ENCODE measurements at regions not wholly inside any gene's neighbourhood (a gene's known extent, or its start where the extent isn't known, plus 50 kb on each side); places are given as distances from the start of the nearest gene placed in this dataset.

DNA sequence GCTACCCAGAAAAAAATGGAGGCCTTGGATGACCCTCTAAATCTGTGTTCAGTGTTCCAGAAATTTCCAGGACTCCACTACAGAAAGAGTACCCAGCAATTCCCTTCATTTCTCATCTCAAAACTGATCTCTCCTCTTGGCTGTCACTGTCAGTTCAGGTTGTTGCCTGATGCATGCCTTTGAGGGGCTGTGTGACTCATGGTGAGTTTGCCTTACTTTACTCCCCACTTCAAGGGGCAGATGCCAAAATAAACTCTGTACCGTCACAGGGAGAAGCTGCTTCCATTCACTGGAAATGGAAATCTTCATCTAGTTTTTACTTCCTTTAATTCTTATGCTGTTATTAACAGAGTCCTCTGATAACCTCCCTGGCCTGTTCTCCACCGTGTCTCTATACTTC lies 1075.0 kb downstream of the DIAPH3 start:
- DNase-seq (ENCODE audit: low read depth, low spot score), result no peak
- Histone ChIP-seq H3K27me3 (ENCODE audit: control insufficient read depth, insufficient read depth, low read length) (no peaks in the 10 kb centered on the region), H3K4me1 (ENCODE audit: control insufficient read depth, insufficient read depth, low read length) (no peaks in the 10 kb centered on the region), H3K4me3 (ENCODE audit: low read length) (no peak overlapping the region), H3K36me3 (ENCODE audit: control insufficient read depth, insufficient read depth, low read length) (no peaks in the 10 kb centered on the region), H3K27ac (ENCODE audit: low read length) (no peak overlapping the region), H3K9me3 (ENCODE audit: control insufficient read depth, insufficient read depth, low read length) (no peaks in the 10 kb centered on the region)
- no CpG with 5 or more reads among the region's 2 CpGs for WGBS (ENCODE audit: insufficient coverage, insufficient read length)

GRCh38 chr13:59094181-59094580 lies 1069.5 kb downstream of the DIAPH3 start:
- DNase-seq (ENCODE audit: low read depth, low spot score), result no peak
- no CpG with 5 or more reads among the region's 2 CpGs for WGBS (ENCODE audit: insufficient coverage, insufficient read length)
- H3K4me1 ChIP-seq (ENCODE audit: control insufficient read depth, insufficient read depth, low read length), result peaks cover 2% of the 10 kb centered on the region; the same call in 1 of the 2 replicates
- no peak overlapping the region for H3K4me3 ChIP-seq (ENCODE audit: low read length)
- H3K9me3 ChIP-seq (ENCODE audit: control insufficient read depth, insufficient read depth, low read length), result no peaks in the 10 kb centered on the region
- no peaks in the 10 kb centered on the region for H3K36me3 ChIP-seq (ENCODE audit: control insufficient read depth, insufficient read depth, low read length)
- no peak overlapping the region for H3K27ac ChIP-seq (ENCODE audit: low read length)
- H3K27me3 ChIP-seq (ENCODE audit: control insufficient read depth, insufficient read depth, low read length), result no peaks in the 10 kb centered on the region

GRCh38 chr13:59099182-59099974 lies 1064.3 kb downstream of the DIAPH3 start:
- H3K27me3 ChIP-seq (ENCODE audit: control insufficient read depth, insufficient read depth, low read length), result no peaks in the 10 kb centered on the region
- H3K4me3 ChIP-seq (ENCODE audit: low read length), result no peak overlapping the region
- no peak overlapping the region for H3K27ac ChIP-seq (ENCODE audit: low read length)
- DNase-seq (ENCODE audit: low read depth, low spot score), result no peak
- H3K9me3 ChIP-seq (ENCODE audit: control insufficient read depth, insufficient read depth, low read length), result no peaks in the 10 kb centered on the region
- no CpG with 5 or more reads among the region's 6 CpGs for WGBS (ENCODE audit: insufficient coverage, insufficient read length)
- peaks cover 2% of the 10 kb centered on the region; the same call in 1 of the 2 replicates for H3K4me1 ChIP-seq (ENCODE audit: control insufficient read depth, insufficient read depth, low read length)
- no peaks in the 10 kb centered on the region for H3K36me3 ChIP-seq (ENCODE audit: control insufficient read depth, insufficient read depth, low read length)

GRCh38 chr13:59103004-59103768 lies 1060.5 kb downstream of the DIAPH3 start:
- no peaks in the 10 kb centered on the region for H3K9me3 ChIP-seq (ENCODE audit: control insufficient read depth, insufficient read depth, low read length)
- no CpG with 5 or more reads among the region's 4 CpGs for WGBS (ENCODE audit: insufficient coverage, insufficient read length)
- DNase-seq (ENCODE audit: low read depth, low spot score), result no peak
- H3K4me1 ChIP-seq (ENCODE audit: control insufficient read depth, insufficient read depth, low read length), result peaks cover 2% of the 10 kb centered on the region; the same call in 1 of the 2 replicates
- no peaks in the 10 kb centered on the region for H3K36me3 ChIP-seq (ENCODE audit: control insufficient read depth, insufficient read depth, low read length)
- H3K27me3 ChIP-seq (ENCODE audit: control insufficient read depth, insufficient read depth, low read length), result no peaks in the 10 kb centered on the region
- no peak overlapping the region for H3K27ac ChIP-seq (ENCODE audit: low read length)
- no peak overlapping the region for H3K4me3 ChIP-seq (ENCODE audit: low read length)

DNA sequence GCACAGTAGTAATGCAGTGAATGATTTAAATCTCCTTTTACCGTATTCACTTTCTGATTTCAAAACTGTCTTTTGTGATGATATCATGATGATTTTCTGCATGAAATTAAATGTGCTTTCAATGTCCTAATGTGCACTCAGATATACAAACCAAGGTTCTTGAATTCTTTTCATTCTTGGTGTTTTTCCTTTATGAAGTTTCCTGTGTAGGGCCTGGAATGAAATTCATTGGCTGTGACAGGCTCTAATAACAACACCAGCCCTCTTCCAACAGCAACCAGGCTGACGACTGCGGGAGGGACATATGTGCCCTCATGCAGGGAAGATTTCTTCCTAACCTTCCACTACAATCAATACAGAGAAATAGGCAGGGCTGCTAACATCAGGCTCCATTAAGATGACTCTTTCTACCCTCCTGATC lies 1052.0 kb downstream of the DIAPH3 start:
- no peak for DNase-seq (ENCODE audit: low read depth, low spot score)
- WGBS (ENCODE audit: insufficient coverage, insufficient read length), result no CpG with 5 or more reads among the region's 3 CpGs
- Histone ChIP-seq H3K36me3 (ENCODE audit: control insufficient read depth, insufficient read depth, low read length) (no peaks in the 10 kb centered on the region), H3K27ac (ENCODE audit: low read length) (no peak overlapping the region), H3K4me3 (ENCODE audit: low read length) (no peak overlapping the region), H3K27me3 (ENCODE audit: control insufficient read depth, insufficient read depth, low read length) (no peaks in the 10 kb centered on the region), H3K4me1 (ENCODE audit: control insufficient read depth, insufficient read depth, low read length) (no peaks in the 10 kb centered on the region), H3K9me3 (ENCODE audit: control insufficient read depth, insufficient read depth, low read length) (no peaks in the 10 kb centered on the region)

DNA sequence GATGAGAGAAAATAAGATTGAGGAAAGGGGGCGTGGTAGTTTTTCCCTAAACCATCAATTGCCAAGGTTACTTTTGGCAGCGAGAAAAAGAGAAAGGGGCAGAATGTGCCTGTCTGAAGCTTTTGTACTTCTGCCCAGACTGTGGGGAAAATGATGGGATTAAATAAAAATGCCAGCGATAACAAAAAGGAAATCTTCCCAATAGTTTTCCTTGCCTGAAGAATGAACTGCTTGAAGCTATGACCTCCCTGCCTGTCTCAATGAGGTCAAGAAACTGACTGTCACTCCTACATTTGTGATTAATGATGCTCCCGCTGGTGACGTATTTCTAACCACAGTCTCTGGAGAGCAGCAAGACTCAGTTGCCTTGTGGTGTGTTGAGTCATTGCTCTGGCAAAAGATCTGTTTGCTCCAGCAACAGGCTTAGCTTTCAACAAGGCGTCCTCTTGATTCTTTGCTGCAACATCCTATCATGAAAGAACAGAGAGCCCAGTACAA lies 1051.5 kb downstream of the DIAPH3 start:
- H3K4me1 ChIP-seq (ENCODE audit: control insufficient read depth, insufficient read depth, low read length), result no peaks in the 10 kb centered on the region
- no peaks in the 10 kb centered on the region for H3K36me3 ChIP-seq (ENCODE audit: control insufficient read depth, insufficient read depth, low read length)
- no peak overlapping the region for H3K4me3 ChIP-seq (ENCODE audit: low read length)
- DNase-seq (ENCODE audit: low read depth, low spot score), result no peak
- no CpG with 5 or more reads among the region's 6 CpGs for WGBS (ENCODE audit: insufficient coverage, insufficient read length)
- no peaks in the 10 kb centered on the region for H3K9me3 ChIP-seq (ENCODE audit: control insufficient read depth, insufficient read depth, low read length)
- no peak overlapping the region for H3K27ac ChIP-seq (ENCODE audit: low read length)
- H3K27me3 ChIP-seq (ENCODE audit: control insufficient read depth, insufficient read depth, low read length), result no peaks in the 10 kb centered on the region

- Histone ChIP-seq H3K4me1 (ENCODE audit: control insufficient read depth, insufficient read depth, low read length) (no peaks in the 10 kb centered on the region), H3K36me3 (ENCODE audit: control insufficient read depth, insufficient read depth, low read length) (no peaks in the 10 kb centered on the region), H3K27me3 (ENCODE audit: control insufficient read depth, insufficient read depth, low read length) (no peaks in the 10 kb centered on the region), H3K4me3 (ENCODE audit: low read length) (no peak overlapping the region), H3K27ac (ENCODE audit: low read length) (no peak overlapping the region), H3K9me3 (ENCODE audit: control insufficient read depth, insufficient read depth, low read length) (no peaks in the 10 kb centered on the region)
- no peak for DNase-seq (ENCODE audit: low read depth, low spot score)
- no CpG with 5 or more reads among the region's 2 CpGs for WGBS (ENCODE audit: insufficient coverage, insufficient read length)
Observed at GRCh38 chr13:59119475-59119874, 1044.3 kb downstream of the DIAPH3 start.

- no peak overlapping the region for H3K4me3 ChIP-seq (ENCODE audit: low read length)
- WGBS (ENCODE audit: insufficient coverage, insufficient read length), result no CpG with 5 or more reads among the region's 7 CpGs
- H3K9me3 ChIP-seq (ENCODE audit: control insufficient read depth, insufficient read depth, low read length), result no peaks in the 10 kb centered on the region
- no peak for DNase-seq (ENCODE audit: low read depth, low spot score)
- no peaks in the 10 kb centered on the region for H3K27me3 ChIP-seq (ENCODE audit: control insufficient read depth, insufficient read depth, low read length)
- H3K36me3 ChIP-seq (ENCODE audit: control insufficient read depth, insufficient read depth, low read length), result no peaks in the 10 kb centered on the region
- no peak overlapping the region for H3K27ac ChIP-seq (ENCODE audit: low read length)
- no peaks in the 10 kb centered on the region for H3K4me1 ChIP-seq (ENCODE audit: control insufficient read depth, insufficient read depth, low read length)
Observed at GRCh38 chr13:59120297-59120843, 1043.4 kb downstream of the DIAPH3 start.

GRCh38 chr13:59121507-59121906 lies 1042.2 kb downstream of the DIAPH3 start:
- no CpG with 5 or more reads among the region's 3 CpGs for WGBS (ENCODE audit: insufficient coverage, insufficient read length)
- H3K36me3 ChIP-seq (ENCODE audit: control insufficient read depth, insufficient read depth, low read length), result no peaks in the 10 kb centered on the region
- H3K9me3 ChIP-seq (ENCODE audit: control insufficient read depth, insufficient read depth, low read length), result no peaks in the 10 kb centered on the region
- H3K4me3 ChIP-seq (ENCODE audit: low read length), result no peak overlapping the region
- H3K4me1 ChIP-seq (ENCODE audit: control insufficient read depth, insufficient read depth, low read length), result no peaks in the 10 kb centered on the region
- H3K27me3 ChIP-seq (ENCODE audit: control insufficient read depth, insufficient read depth, low read length), result no peaks in the 10 kb centered on the region
- no peak overlapping the region for H3K27ac ChIP-seq (ENCODE audit: low read length)
- no peak for DNase-seq (ENCODE audit: low read depth, low spot score)

DNA sequence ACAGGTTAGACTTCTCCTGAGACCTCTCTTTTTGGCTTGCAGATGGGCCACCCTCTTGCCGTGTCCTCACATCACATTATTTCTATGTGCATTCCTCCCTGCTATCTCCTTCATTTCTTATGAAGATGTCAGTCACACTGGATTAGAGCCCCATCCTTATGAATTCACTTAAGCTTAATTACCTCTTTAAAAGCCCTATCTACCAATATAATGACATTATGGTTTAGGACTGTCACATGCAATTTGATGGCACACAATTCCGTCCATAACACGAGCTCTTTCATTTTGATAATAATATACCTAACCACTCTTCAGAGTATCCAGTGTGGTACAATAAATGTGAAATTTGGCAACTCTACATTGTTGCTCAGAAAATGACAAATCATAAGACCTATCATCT lies 1037.3 kb downstream of the DIAPH3 start:
- no peak for DNase-seq (ENCODE audit: low read depth, low spot score)
- Histone ChIP-seq H3K4me3 (ENCODE audit: low read length) (no peak overlapping the region), H3K4me1 (ENCODE audit: control insufficient read depth, insufficient read depth, low read length) (no peaks in the 10 kb centered on the region), H3K36me3 (ENCODE audit: control insufficient read depth, insufficient read depth, low read length) (no peaks in the 10 kb centered on the region), H3K27me3 (ENCODE audit: control insufficient read depth, insufficient read depth, low read length) (no peaks in the 10 kb centered on the region), H3K27ac (ENCODE audit: low read length) (no peak overlapping the region), H3K9me3 (ENCODE audit: control insufficient read depth, insufficient read depth, low read length) (no peaks in the 10 kb centered on the region)
- WGBS (ENCODE audit: insufficient coverage, insufficient read length), result no CpG with 5 or more reads among the region's 3 CpGs
